HCT116 (cell line): ENCODE measurements at regions not wholly inside any gene's neighbourhood (a gene's known extent, or its start where the extent isn't known, plus 50 kb on each side); places are given as distances from the start of the nearest gene placed in this dataset.

Source experiments
- ATAC-seq: fragments of 200-7000 bp; cut with Tn5 transposase; 2 replicates; pipeline ENCODE4 v1.9.1; 2020; ENCODE audit warnings: mild to moderate bottlenecking, moderate library complexity
- BruUV-seq: library from RNA; stranded (reverse); fragments of 400-500 nt; replicated peaks from 2 replicates; lab custom pipeline; 2021; lab: Mats Ljungman, UMichigan
- CTCF ChIA-PET: fragments of 300-600 bp; sonication (Branson Sonifier 250); formaldehyde crosslinking; loops from one replicate; lab custom pipeline; 2021; ENCODE audit warnings: antibody characterized with exemption; lab: Charles Lee
- POLR2A ChIA-PET: fragments of 300-600, 350-600 bp; sonication (Branson Sonifier 250); formaldehyde crosslinking; loops from one replicate; lab custom pipeline; 2021; ENCODE audit warnings: antibody characterized with exemption; lab: Charles Lee
- RAD21 ChIA-PET, 2 experiments: fragments of 300-600 bp; sonication (Branson Sonifier 250); formaldehyde crosslinking; loops; one replicate each; lab custom pipeline; 2023; ENCODE audit warnings: low total read pairs in 2 of 2; ENCODE audit not compliant: uncharacterized antibody in 2 of 2, unreplicated experiment in 2 of 2, low non-redundant PET in 1 of 2; lab: Charles Lee
- DNase-seq: peaks from one replicate; pipeline ENCODE4 v3.0.0-alpha.2; 2010; ENCODE audit warnings: low read depth, low spot score
- H2AFZ ChIP-seq: fragments of 200-600 bp; shearing (Covaris generic), sonication (generic); 2 replicates; pipeline ENCODE4 v1.6.1; 2017; ENCODE audit warnings: low read depth, mixed run types, mixed read lengths, antibody characterized with exemption, low read length; ENCODE audit not compliant: poor library complexity, severe bottlenecking
- H3K27ac ChIP-seq: 2 replicates; pipeline ENCODE4 v1.5.1; 2012; ENCODE audit warnings: low read depth, low read length
- H3K27me3 ChIP-seq: fragments of 200-600 bp; sonication (generic); 2 replicates; pipeline ENCODE4 v1.6.1; 2016; ENCODE audit warnings: mixed run types, low read length, mixed read lengths; ENCODE audit not compliant: insufficient read depth
- H3K36me3 ChIP-seq, 2 experiments: fragments of 200-500 bp in 1 of 2; fragments of 200-600 bp in 1 of 2; sonication (Bioruptor generic) in 1 of 2; sonication (generic) in 1 of 2; 2 replicates each; pipeline versions ENCODE4 v1.5.1 to v1.6.1; 2014 to 2016; ENCODE audit warnings: low read length in 2 of 2, inconsistent platforms in 1 of 2, mixed read lengths in 1 of 2, mixed run types in 1 of 2; ENCODE audit not compliant: insufficient read depth in 2 of 2, control insufficient read depth in 1 of 2
- H3K4me1 ChIP-seq, 2 experiments: fragments of 200-600 bp in 1 of 2; sonication (generic) in 1 of 2; 2 replicates each; pipeline versions ENCODE4 v1.5.1 to v1.6.1; 2012 to 2017; ENCODE audit warnings: low read length in 2 of 2, inconsistent platforms in 1 of 2, mild to moderate bottlenecking in 1 of 2, mixed read lengths in 1 of 2, mixed run types in 1 of 2, moderate library complexity in 1 of 2; ENCODE audit not compliant: insufficient read depth in 2 of 2, control insufficient read depth in 1 of 2
- H3K4me2 ChIP-seq: fragments of 200-600 bp; sonication (generic); 2 replicates; pipeline ENCODE4 v1.6.1; 2017; ENCODE audit warnings: mixed run types, low read length, mixed read lengths
- H3K4me3 ChIP-seq, 2 experiments: fragments of 200-600 bp in 1 of 2; sonication (generic) in 1 of 2; replicated peaks in 1 of 2; 2 replicates each; pipeline ENCODE4 v1.5.1; 2011 to 2016; ENCODE audit warnings: low read length in 2 of 2, control low read depth in 1 of 2, low read depth in 1 of 2, mild to moderate bottlenecking in 1 of 2, mixed read lengths in 1 of 2, mixed run types in 1 of 2
- H3K79me2 ChIP-seq: fragments of 200-600 bp; sonication (generic); 2 replicates; pipeline ENCODE4 v1.6.1; 2017; ENCODE audit warnings: mild to moderate bottlenecking, mixed run types, low read length, moderate library complexity, mixed read lengths; ENCODE audit not compliant: insufficient read depth
- H3K9ac ChIP-seq: fragments of 200-600 bp; sonication (generic); 2 replicates; pipeline ENCODE4 v1.6.1; 2016; ENCODE audit warnings: low read length, mixed read lengths
- H3K9me2 ChIP-seq: fragments of 200-600 bp; sonication (generic), shearing (Covaris generic); 2 replicates; pipeline ENCODE4 v1.6.1; 2017; ENCODE audit warnings: mixed run types, mild to moderate bottlenecking, moderate library complexity; ENCODE audit not compliant: insufficient read depth
- H3K9me3 ChIP-seq, 2 experiments: fragments of 200-500 bp in 1 of 2; fragments of 200-600 bp in 1 of 2; sonication (Bioruptor generic) in 1 of 2; sonication (generic) in 1 of 2; 2 replicates each; pipeline ENCODE4 v1.6.1; 2014 to 2017; ENCODE audit warnings: low read length in 2 of 2, mixed read lengths in 2 of 2, inconsistent platforms in 1 of 2, low read depth in 1 of 2, mild to moderate bottlenecking in 1 of 2, mixed run types in 1 of 2, moderate library complexity in 1 of 2; ENCODE audit not compliant: control insufficient read depth in 1 of 2, insufficient read depth in 1 of 2
- H4K20me1 ChIP-seq: fragments of 200-600 bp; sonication (generic), shearing (Covaris generic); 2 replicates; pipeline ENCODE4 v1.6.1; 2017; ENCODE audit warnings: mixed run types, mild to moderate bottlenecking, moderate library complexity; ENCODE audit not compliant: insufficient read depth
- CEBPB ChIP-seq: IDR thresholded peaks from 2 replicates; pipeline ENCODE4 v1.6.1; 2012; ENCODE audit warnings: low read depth
- ELF1 ChIP-seq: IDR thresholded peaks from 2 replicates; pipeline ENCODE4 v1.6.1; 2012; ENCODE audit warnings: low read depth, borderline replicate concordance
- EZH2 ChIP-seq: fragments of 200-600 bp; sonication (generic); IDR thresholded peaks from 2 replicates; pipeline ENCODE4 v1.6.1; 2017; ENCODE audit warnings: antibody characterized with exemption, mixed run types
- FOSL1 ChIP-seq: IDR thresholded peaks from 2 replicates; pipeline ENCODE4 v1.6.1; 2012; ENCODE audit warnings: low read depth
- REST ChIP-seq: IDR thresholded peaks from 2 replicates; pipeline ENCODE4 v1.6.1; 2012; ENCODE audit warnings: low read depth
- SIN3A ChIP-seq: IDR thresholded peaks from 2 replicates; pipeline ENCODE4 v1.6.1; 2012; ENCODE audit warnings: low read depth
- YY1 ChIP-seq: IDR thresholded peaks from 2 replicates; pipeline ENCODE4 v1.6.1; 2011; ENCODE audit warnings: low read length, low read depth, moderate library complexity, mild to moderate bottlenecking; ENCODE audit not compliant: insufficient replicate concordance; ENCODE audit errors: extremely low read depth
- ZFX ChIP-seq: fragments of 450-650 bp; IDR thresholded peaks from 2 replicates; pipeline ENCODE4 v1.6.1; 2017
- intact Hi-C: fragments of 100-400 bp; cut with micrococcal nuclease; formaldehyde crosslinking; loops from 2 replicates; pipeline ENCODE4 v1.10.0; 2022

- H3K9me3 ChIP-seq, result no peaks in the 10 kb centered on the region
- H3K4me1 ChIP-seq, result no peaks in the 10 kb centered on the region
- BruUV-seq, result no TSS peak
- CTCF ChIA-PET, result interaction anchor here (1.5 to 3.5 kb wide), 3 partner anchors 82 to 319 kb away, joined by 9 to 48 read pairs (median 33); no protein-coding TSS in a partner anchor
- intact Hi-C loops, result loop anchor here (2.0 kb wide), 2 partner anchors 1185 to 1617 kb away; no protein-coding TSS in a partner anchor
- H3K9me2 ChIP-seq, result no peaks in the 10 kb centered on the region
- no peak for ATAC-seq
- H4K20me1 ChIP-seq, result no peaks in the 10 kb centered on the region
- no peak overlapping the region for H2AFZ ChIP-seq
- H3K27me3 ChIP-seq, result peaks cover 73% of the 10 kb centered on the region
- TF ChIP-seq CEBPB (no peak), REST (no peak)
- TF ChIP-seq, all 23 proteins: peak for 0
- no peak overlapping the region for H3K4me3 ChIP-seq
- ChIA-PET POLR2A (no interaction called here), RAD21 (no interaction called here)
- no peak overlapping the region for H3K4me2 ChIP-seq
- no peaks in the 10 kb centered on the region for H3K36me3 ChIP-seq
- H3K79me2 ChIP-seq, result no peaks in the 10 kb centered on the region
- DNase-seq, result no peak
- no peak overlapping the region for H3K27ac ChIP-seq
- no peak overlapping the region for H3K9ac ChIP-seq
Measured at GRCh38 chr16:82262244-82262643, 92.2 kb upstream of the MPHOSPH6 start.

GRCh38 chr16:82260212-82260795, 90.3 kb upstream of the MPHOSPH6 start:
- H2AFZ ChIP-seq, result no peak overlapping the region
- H4K20me1 ChIP-seq, result no peaks in the 10 kb centered on the region
- H3K36me3 ChIP-seq, result no peaks in the 10 kb centered on the region
- no peaks in the 10 kb centered on the region for H3K9me2 ChIP-seq
- peaks cover 79% of the 10 kb centered on the region for H3K27me3 ChIP-seq
- intact Hi-C loops, result no loop called here
- ATAC-seq (no peak), DNase-seq (no peak)
- CTCF ChIA-PET, result no interaction called here
- no peaks in the 10 kb centered on the region for H3K79me2 ChIP-seq
- no peaks in the 10 kb centered on the region for H3K9me3 ChIP-seq
- RAD21 ChIA-PET, result no interaction called here
- no peak for TF ChIP-seq FOSL1
- no peak for TF ChIP-seq ZFX
- no peak for TF ChIP-seq EZH2
- TF ChIP-seq SIN3A, result no peak
- no peak for TF ChIP-seq YY1
- no peak for TF ChIP-seq ELF1
- POLR2A ChIA-PET, result no interaction called here
- H3K4me3 ChIP-seq, result no peak overlapping the region
- no peaks in the 10 kb centered on the region for H3K4me1 ChIP-seq
- no peak overlapping the region for H3K9ac ChIP-seq
- H3K4me2 ChIP-seq, result no peak overlapping the region
- BruUV-seq, result no TSS peak
- no peak overlapping the region for H3K27ac ChIP-seq
